Glomerular endothelial cell (primary cell): ENCODE measurements at regions not wholly inside any gene's neighbourhood (a gene's known extent, or its start where the extent isn't known, plus 50 kb on each side); places are given as distances from the start of the nearest gene placed in this dataset.
"Not testable (repeated sequence)": the region's sequence is repeated elsewhere in the genome, so short reads cannot be mapped to it uniquely, and the experiment has no call there.

Experiments used
- DNase-seq: peaks from one replicate; pipeline ENCODE4 v3.0.0-alpha.2; 2011; ENCODE audit warnings: low read depth, low spot score; ENCODE audit errors: extremely low read depth

- DNase-seq = no peak
These were observed 207.3 kb upstream of the DDX18 start for GRCh38 chr2:117607202-117607601.

- DNase-seq = no peak
These were observed 201.4 kb upstream of the DDX18 start for GRCh38 chr2:117613101-117613500.

- no peak for DNase-seq
These were observed 200.2 kb upstream of the DDX18 start for GRCh38 chr2:117614296-117614695.

- no peak for DNase-seq
These were observed 199.5 kb upstream of the DDX18 start for GRCh38 chr2:117614823-117615534.

- no peak for DNase-seq
These were observed 195.9 kb upstream of the DDX18 start for GRCh38 chr2:117618607-117619006.

- no peak for DNase-seq
These were observed 193.2 kb upstream of the DDX18 start for GRCh38 chr2:117621326-117621725.

- DNase-seq = not testable (repeated sequence)
These were observed 191.3 kb upstream of the DDX18 start for GRCh38 chr2:117623175-117623574.

GRCh38 chr2:117631152-117631945 is 183.1 kb upstream of the DDX18 start:
- no peak for DNase-seq

GRCh38 chr2:117635481-117635880 is 179.0 kb upstream of the DDX18 start:
- DNase-seq = no peak

- no peak for DNase-seq
These were observed 175.1 kb upstream of the DDX18 start for GRCh38 chr2:117639401-117639800.

- DNase-seq = no peak
These were observed 170.1 kb upstream of the DDX18 start for GRCh38 chr2:117644403-117644802.

GRCh38 chr2:117645458-117645857 is 169.0 kb upstream of the DDX18 start:
- no peak for DNase-seq

- no peak for DNase-seq
These were observed 168.4 kb upstream of the DDX18 start for GRCh38 chr2:117646099-117646498.

GRCh38 chr2:117646872-117647271 is 167.6 kb upstream of the DDX18 start:
- DNase-seq = no peak

GRCh38 chr2:117656546-117656945 is 157.9 kb upstream of the DDX18 start:
- no peak for DNase-seq

GRCh38 chr2:117661619-117662018 is 152.9 kb upstream of the DDX18 start:
- no peak for DNase-seq

GRCh38 chr2:117674172-117674571 is 140.3 kb upstream of the DDX18 start:
- DNase-seq = no peak

GRCh38 chr2:117679952-117680351 is 134.5 kb upstream of the DDX18 start:
- no peak for DNase-seq

GRCh38 chr2:117684919-117685318 is 129.6 kb upstream of the DDX18 start:
- no peak for DNase-seq

GRCh38 chr2:117686699-117687098 is 127.8 kb upstream of the DDX18 start:
- DNase-seq = no peak

GRCh38 chr2:117691595-117691994 is 122.9 kb upstream of the DDX18 start:
- no peak for DNase-seq
